ENCODE measurements at regions not wholly inside any gene's neighbourhood (a gene's known extent, or its start where the extent isn't known, plus 50 kb on each side); places are given as distances from the start of the nearest gene placed in this dataset.

- Histone ChIP-seq H3K9me3 (ENCODE audit: low read depth, low read length, poor library complexity, severe bottlenecking) (no peaks in the 10 kb centered on the region), H3K36me3 (ENCODE audit: insufficient read depth, low read length, poor library complexity, severe bottlenecking) (no peaks in the 10 kb centered on the region), H3K4me3 (ENCODE audit: low read depth, low read length, poor library complexity, severe bottlenecking) (no peak overlapping the region), H3K4me1 (ENCODE audit: insufficient read depth, low read length, poor library complexity, severe bottlenecking) (no peaks in the 10 kb centered on the region), H3K27me3 (replicated peaks; ENCODE audit: insufficient read depth, low read depth, low read length, poor library complexity) (no peaks in the 10 kb centered on the region), H3K27ac (ENCODE audit: low read depth, low read length, poor library complexity, severe bottlenecking) (no peak overlapping the region)
- no peak for TF ChIP-seq CTCF (conservative IDR thresholded peaks at IDR 0.05; ENCODE audit: low read depth, low read length)
- TF ChIP-seq EZH2 (IDR thresholded peaks at IDR 0.05; ENCODE audit: borderline replicate concordance, low read depth, low read length, poor library complexity, severe bottlenecking): no peak
- intact Hi-C loops (cut with micrococcal nuclease; ENCODE audit: unreplicated experiment): no loop called here
- POLR2A ChIA-PET (ENCODE audit: low non-redundant PET): no interaction called here
- DNase-seq (ENCODE audit: low spot score): no peak
- CTCF ChIA-PET: no interaction called here
- BruUV-seq (replicated peaks): no TSS peak
Measured at GRCh38 chr1:170864876-170865538, 70.3 kb upstream of the MROH9 start.

- no peaks in the 10 kb centered on the region for H3K9me3 ChIP-seq (ENCODE audit: low read depth, low read length, poor library complexity, severe bottlenecking)
- H3K27me3 ChIP-seq (replicated peaks; ENCODE audit: insufficient read depth, low read depth, low read length, poor library complexity): no peaks in the 10 kb centered on the region
- no TSS peak for BruUV-seq (replicated peaks)
- no peak for TF ChIP-seq CTCF (conservative IDR thresholded peaks at IDR 0.05; ENCODE audit: low read depth, low read length)
- TF ChIP-seq EZH2 (IDR thresholded peaks at IDR 0.05; ENCODE audit: borderline replicate concordance, low read depth, low read length, poor library complexity, severe bottlenecking): no peak
- no peaks in the 10 kb centered on the region for H3K4me1 ChIP-seq (ENCODE audit: insufficient read depth, low read length, poor library complexity, severe bottlenecking)
- H3K27ac ChIP-seq (ENCODE audit: low read depth, low read length, poor library complexity, severe bottlenecking): no peak overlapping the region
- no peak overlapping the region for H3K4me3 ChIP-seq (ENCODE audit: low read depth, low read length, poor library complexity, severe bottlenecking)
- DNase-seq (ENCODE audit: low spot score): no peak
- POLR2A ChIA-PET (ENCODE audit: low non-redundant PET): no interaction called here
- CTCF ChIA-PET: interaction anchor here (0.6 kb wide), 1 partner anchor 61 kb away, joined by 3 read pairs; no protein-coding TSS in a partner anchor
- intact Hi-C loops (cut with micrococcal nuclease; ENCODE audit: unreplicated experiment): no loop called here
- no peaks in the 10 kb centered on the region for H3K36me3 ChIP-seq (ENCODE audit: insufficient read depth, low read length, poor library complexity, severe bottlenecking)
Measured at GRCh38 chr1:170866646-170867045, 68.7 kb upstream of the MROH9 start.

GRCh38 chr1:170871868-170872267 lies 63.5 kb upstream of the MROH9 start:
- CTCF ChIA-PET: no interaction called here
- intact Hi-C loops (cut with micrococcal nuclease; ENCODE audit: unreplicated experiment): no loop called here
- H3K27me3 ChIP-seq (replicated peaks; ENCODE audit: insufficient read depth, low read depth, low read length, poor library complexity): peaks cover 3% of the 10 kb centered on the region
- no peak overlapping the region for H3K27ac ChIP-seq (ENCODE audit: low read depth, low read length, poor library complexity, severe bottlenecking)
- POLR2A ChIA-PET (ENCODE audit: low non-redundant PET): no interaction called here
- no peak for TF ChIP-seq EZH2 (IDR thresholded peaks at IDR 0.05; ENCODE audit: borderline replicate concordance, low read depth, low read length, poor library complexity, severe bottlenecking)
- TF ChIP-seq CTCF (conservative IDR thresholded peaks at IDR 0.05; ENCODE audit: low read depth, low read length): no peak
- no peaks in the 10 kb centered on the region for H3K36me3 ChIP-seq (ENCODE audit: insufficient read depth, low read length, poor library complexity, severe bottlenecking)
- H3K4me1 ChIP-seq (ENCODE audit: insufficient read depth, low read length, poor library complexity, severe bottlenecking): no peaks in the 10 kb centered on the region
- DNase-seq (ENCODE audit: low spot score): no peak
- no peaks in the 10 kb centered on the region for H3K9me3 ChIP-seq (ENCODE audit: low read depth, low read length, poor library complexity, severe bottlenecking)
- H3K4me3 ChIP-seq (ENCODE audit: low read depth, low read length, poor library complexity, severe bottlenecking): no peak overlapping the region
- no TSS peak for BruUV-seq (replicated peaks)

All from A673 (cell line).